SK-N-SH treated with all-trans-retinoic acid at 6 μM for 48 hours (cell line): ENCODE measurements at regions not wholly inside any gene's neighbourhood (a gene's known extent, or its start where the extent isn't known, plus 50 kb on each side); places are given as distances from the start of the nearest gene placed in this dataset.
"Not testable (repeated sequence)": the region's sequence is repeated elsewhere in the genome, so short reads cannot be mapped to it uniquely, and the experiment has no call there.

ENCODE experiments used
- ATAC-seq: fragments of 200-7000 bp; cut with Tn5 transposase; 3 replicates; pipeline ENCODE4 v1.9.1; 2020; ENCODE audit warnings: mild to moderate bottlenecking, moderate library complexity
- CSDC2 ChIP-seq: fragments of 250-450 bp; sonication (Bioruptor Pico); IDR thresholded peaks from 2 replicates; pipeline ENCODE4 v1.5.0; 2020; ENCODE audit warnings: mild to moderate bottlenecking, moderate library complexity

DNA sequence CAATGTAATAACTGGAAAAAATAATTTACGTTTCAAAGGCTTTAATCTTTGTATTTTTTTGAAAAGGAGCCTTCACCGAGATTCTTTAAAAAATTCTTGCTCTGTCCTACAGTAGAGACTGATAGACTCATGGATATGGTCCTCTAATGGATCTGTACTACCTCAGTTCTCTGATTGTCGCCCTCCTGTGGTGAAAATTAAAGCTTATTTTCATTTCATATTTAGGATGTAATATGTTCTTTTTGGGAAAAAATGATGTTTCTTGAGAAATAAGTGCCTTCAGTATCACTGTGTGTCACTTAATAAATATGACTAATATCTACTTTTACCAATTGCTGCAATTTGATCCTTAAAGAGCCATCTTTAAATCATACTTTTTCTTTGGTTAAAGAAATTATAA, 4593.3 kb upstream of the OR11H1 start:
- ATAC-seq, result not testable (repeated sequence)

DNA sequence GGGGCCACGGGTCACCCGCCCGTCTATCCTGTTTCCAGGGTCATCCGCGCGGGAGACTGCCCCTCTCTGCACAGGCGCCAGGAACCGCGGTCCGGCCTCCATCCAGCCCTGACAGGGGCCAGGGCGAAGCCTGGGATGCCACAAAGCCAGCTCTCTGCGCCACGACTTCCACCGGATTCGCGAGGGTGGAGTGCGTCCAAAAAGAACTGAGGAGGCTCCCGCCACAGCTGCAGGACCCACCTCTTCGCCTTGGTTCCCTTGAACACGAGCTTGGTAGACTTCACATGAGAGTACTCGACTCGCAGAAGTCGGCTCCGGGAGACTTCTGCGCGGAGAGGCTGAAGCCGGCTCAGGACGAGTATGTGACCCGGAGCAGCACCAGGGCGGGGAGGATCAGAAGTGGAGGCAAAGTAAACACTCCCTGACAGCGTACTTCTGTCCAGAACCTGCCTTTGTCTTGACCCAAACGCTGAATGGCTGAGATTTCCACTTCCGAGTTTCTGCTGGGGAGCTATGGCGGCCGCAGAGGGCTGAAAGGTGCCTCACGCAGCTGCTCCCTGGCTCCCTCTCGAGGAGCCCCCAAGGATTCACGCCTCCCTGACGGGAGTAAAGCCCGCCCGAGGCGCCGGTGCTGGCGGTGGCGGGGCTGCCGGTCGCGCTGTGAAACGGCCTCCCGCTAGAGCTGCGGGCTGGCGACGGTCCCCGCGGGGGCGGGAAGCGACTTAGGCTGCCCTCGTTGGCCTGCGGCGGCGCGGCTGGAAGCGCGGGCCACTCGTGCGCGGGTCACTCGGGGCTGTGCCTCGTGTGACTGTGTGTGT, 4566.7 kb upstream of the OR11H1 start:
- ATAC-seq, result peak; percentile 100
- TF ChIP-seq CSDC2 (CRISPR knock-in tag), result no peak

DNA sequence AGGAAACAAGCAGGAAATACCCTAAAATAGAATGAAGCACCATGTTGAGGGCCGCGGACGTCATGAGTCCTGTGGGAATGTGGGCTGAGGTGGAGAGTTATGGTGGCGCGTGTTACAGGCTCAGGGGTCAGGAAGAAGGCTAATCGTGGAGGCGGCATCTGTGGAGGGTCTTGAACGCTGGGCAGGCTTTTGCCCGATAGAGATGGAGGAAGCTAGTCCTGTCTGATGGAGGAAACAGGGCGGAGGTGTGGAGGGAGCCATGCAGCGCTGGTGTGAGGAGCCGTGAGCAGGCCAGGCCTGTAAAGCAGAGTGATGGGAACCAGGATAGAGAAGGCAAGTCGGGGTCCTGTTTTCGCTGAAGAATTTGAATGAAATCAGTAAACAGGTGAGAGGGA, 4566.1 kb upstream of the OR11H1 start:
- not testable (repeated sequence) for ATAC-seq
